Muscle of leg (tissue), 3 donors: ENCODE measurements at regions not wholly inside any gene's neighbourhood (a gene's known extent, or its start where the extent isn't known, plus 50 kb on each side); places are given as distances from the start of the nearest gene placed in this dataset.

Experiments
- DNase-seq: peaks from one replicate; pipeline ENCODE4 v3.0.0; 2013
- H3K27ac ChIP-seq: one replicate; pipeline ENCODE4 v1.5.1; 2013; ENCODE audit warnings: mild to moderate bottlenecking, low read length, control low read depth
- H3K27me3 ChIP-seq: one replicate; pipeline ENCODE4 v1.6.1; 2013; ENCODE audit warnings: low read length; ENCODE audit not compliant: control insufficient read depth, insufficient read depth
- H3K36me3 ChIP-seq: one replicate; pipeline ENCODE4 v1.6.1; 2013; ENCODE audit warnings: low read length; ENCODE audit not compliant: control insufficient read depth, insufficient read depth
- H3K4me1 ChIP-seq: one replicate; pipeline ENCODE4 v1.6.1; 2013; ENCODE audit warnings: low read length; ENCODE audit not compliant: control insufficient read depth, insufficient read depth
- H3K4me3 ChIP-seq: one replicate; pipeline ENCODE4 v1.5.1; 2013; ENCODE audit warnings: low read length, control low read depth
- H3K9me3 ChIP-seq: replicated peaks from 2 replicates; pipeline ENCODE4 v1.6.1; 2013; ENCODE audit warnings: low read depth, low read length; ENCODE audit not compliant: control insufficient read depth
- WGBS: methylation state at CpG from one replicate; pipeline ENCODE4 v1.1.5; 2013; ENCODE audit warnings: missing lambda C conversion rate; ENCODE audit not compliant: insufficient coverage; 5-methylcytosine and 5-hydroxymethylcytosine counted together

DNA sequence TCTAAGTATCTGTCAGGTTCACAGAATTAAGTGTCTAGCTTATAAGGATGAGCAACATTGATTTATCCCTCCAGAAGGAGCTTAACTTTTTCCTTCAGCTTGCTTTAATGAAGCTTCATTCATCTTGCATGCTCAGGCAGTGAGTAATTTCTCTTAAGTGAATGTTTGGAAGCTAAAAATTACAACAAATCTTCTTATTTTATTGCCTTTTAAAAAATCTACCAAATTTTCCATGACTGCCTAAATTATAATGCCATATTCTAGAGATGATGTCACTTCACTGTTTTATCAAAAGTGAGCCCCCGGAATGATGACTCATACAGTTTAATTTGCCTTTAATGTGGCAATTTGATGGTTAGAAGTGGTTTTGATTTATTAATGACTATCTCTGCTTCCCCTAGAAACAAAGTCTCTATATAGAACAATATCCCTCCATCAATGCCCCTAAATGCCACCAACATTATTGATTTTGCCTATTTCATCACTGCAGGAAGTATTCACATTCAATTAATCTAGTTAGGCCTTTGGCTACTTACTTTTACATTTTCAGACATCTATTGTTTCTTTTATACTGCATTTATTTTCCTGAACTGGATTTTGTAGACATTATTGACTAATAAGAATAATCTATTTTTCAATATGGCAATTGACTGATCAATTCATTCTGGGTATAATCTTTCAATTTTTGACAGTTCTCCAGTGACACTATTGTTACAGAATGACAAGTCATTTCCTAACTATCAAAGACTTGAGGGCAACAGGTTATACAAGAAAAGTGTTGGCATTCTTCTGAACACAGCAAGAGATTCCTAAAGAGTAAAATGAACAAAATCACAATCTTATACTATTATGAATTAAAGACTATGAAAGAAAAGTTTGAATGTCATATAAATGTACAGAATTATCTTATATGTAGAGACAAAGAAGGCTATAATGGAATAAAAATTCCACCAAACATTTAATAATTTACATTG lies 139.3 kb upstream of the ODAD2 start:
- H3K4me3 ChIP-seq = no peak overlapping the region
- H3K9me3 ChIP-seq = peaks cover 10% of the 10 kb centered on the region
- WGBS = no CpG with 5 or more reads among the region's 1 CpG
- no peaks in the 10 kb centered on the region for H3K36me3 ChIP-seq
- no peak overlapping the region for H3K27ac ChIP-seq
- no peaks in the 10 kb centered on the region for H3K4me1 ChIP-seq
- no peak for DNase-seq
- no peaks in the 10 kb centered on the region for H3K27me3 ChIP-seq

DNA sequence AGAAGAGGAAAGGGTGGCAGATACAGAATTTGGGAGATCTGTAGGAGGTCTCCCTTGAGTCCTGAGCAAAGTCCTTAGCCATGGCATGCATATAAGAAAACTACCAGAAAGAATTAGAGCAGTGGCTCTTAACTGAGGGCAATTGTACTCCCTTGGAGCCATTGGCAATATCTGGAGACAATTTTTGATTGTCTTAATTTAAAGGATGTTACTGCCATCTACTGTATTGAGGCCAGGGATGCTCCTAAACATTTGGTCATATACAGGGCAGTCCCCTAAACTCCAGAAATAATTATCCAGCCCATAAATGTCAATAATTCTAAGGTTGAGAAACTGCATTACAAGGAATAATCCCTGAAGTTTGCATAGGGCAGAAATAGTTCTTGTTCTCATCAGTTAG lies 136.4 kb upstream of the ODAD2 start:
- Histone ChIP-seq H3K27ac (no peak overlapping the region), H3K4me3 (no peak overlapping the region), H3K9me3 (peaks cover 14% of the 10 kb centered on the region), H3K36me3 (no peaks in the 10 kb centered on the region), H3K4me1 (no peaks in the 10 kb centered on the region), H3K27me3 (no peaks in the 10 kb centered on the region)
- no peak for DNase-seq

DNA sequence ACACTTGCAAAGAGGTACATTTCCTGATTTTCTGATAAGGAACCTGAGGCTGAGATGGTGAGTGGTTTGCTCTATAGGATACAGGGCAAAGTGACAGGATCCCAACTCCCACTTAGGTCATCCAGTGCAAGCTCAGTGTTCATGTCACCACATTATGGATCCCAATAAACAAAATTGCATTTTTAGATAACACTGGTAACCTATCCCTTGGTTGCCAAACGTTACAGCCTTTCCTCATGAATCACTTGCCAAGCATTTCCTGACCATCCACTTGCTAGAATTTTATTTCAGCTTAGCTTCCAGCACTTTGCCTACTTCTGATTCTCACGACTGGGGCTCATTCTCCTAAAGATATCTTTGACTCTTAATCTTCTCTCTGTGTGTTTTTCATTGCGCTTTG lies 131.4 kb upstream of the ODAD2 start:
- 0% methylated on average over 1 of the region's 3 CpGs for WGBS
- Histone ChIP-seq H3K36me3 (no peaks in the 10 kb centered on the region), H3K4me1 (no peaks in the 10 kb centered on the region), H3K4me3 (no peak overlapping the region), H3K27ac (no peak overlapping the region), H3K27me3 (no peaks in the 10 kb centered on the region), H3K9me3 (peaks cover 5% of the 10 kb centered on the region)
- no peak for DNase-seq

DNA sequence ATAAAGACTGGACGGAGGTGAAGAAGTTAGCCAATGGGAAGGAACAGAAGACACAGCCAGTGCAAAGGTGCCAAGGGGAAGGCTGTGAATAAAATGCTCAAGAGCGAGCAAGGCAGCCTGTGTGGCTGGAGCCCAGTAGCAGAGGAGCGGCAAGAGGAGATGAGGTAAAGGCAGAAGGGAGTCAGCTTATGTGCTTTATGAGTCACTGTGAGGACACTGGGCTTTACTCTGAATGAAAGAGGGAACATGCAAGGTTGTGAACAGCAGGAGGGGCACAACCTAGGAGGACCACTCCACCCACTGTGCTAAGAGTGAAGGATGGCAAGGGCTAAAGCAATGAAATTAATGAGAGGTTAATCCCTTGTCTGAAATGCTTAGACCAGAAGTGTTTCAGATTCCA lies 129.0 kb upstream of the ODAD2 start:
- Histone ChIP-seq H3K4me1 (no peaks in the 10 kb centered on the region), H3K4me3 (no peak overlapping the region), H3K27me3 (no peaks in the 10 kb centered on the region), H3K9me3 (peaks cover 2% of the 10 kb centered on the region), H3K27ac (no peak overlapping the region), H3K36me3 (no peaks in the 10 kb centered on the region)
- WGBS = 97% methylated on average over 3 of the region's 3 CpGs
- DNase-seq = no peak

DNA sequence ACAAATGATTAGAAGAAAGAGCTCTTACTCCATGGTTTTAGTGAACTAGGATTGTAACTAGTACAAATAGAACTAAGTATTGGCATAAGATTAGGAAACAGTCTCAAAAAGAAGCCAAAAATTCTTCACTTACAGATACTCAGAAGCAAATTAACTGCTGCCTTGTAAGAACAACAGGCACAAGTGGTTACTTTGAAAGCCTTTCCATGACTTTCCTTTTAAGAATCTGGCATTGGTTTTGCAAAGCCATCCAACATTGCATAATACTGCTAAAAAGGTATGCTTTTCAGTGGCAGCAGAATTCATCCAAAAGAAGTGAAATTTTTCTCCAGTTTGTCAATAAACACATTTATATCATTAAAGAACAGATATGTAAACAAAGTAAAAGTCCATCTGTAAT lies 126.8 kb upstream of the ODAD2 start:
- Histone ChIP-seq H3K27ac (no peak overlapping the region), H3K4me3 (no peak overlapping the region), H3K4me1 (no peaks in the 10 kb centered on the region), H3K36me3 (no peaks in the 10 kb centered on the region), H3K9me3 (no peaks in the 10 kb centered on the region), H3K27me3 (no peaks in the 10 kb centered on the region)
- DNase-seq = peak; percentile 82

DNA sequence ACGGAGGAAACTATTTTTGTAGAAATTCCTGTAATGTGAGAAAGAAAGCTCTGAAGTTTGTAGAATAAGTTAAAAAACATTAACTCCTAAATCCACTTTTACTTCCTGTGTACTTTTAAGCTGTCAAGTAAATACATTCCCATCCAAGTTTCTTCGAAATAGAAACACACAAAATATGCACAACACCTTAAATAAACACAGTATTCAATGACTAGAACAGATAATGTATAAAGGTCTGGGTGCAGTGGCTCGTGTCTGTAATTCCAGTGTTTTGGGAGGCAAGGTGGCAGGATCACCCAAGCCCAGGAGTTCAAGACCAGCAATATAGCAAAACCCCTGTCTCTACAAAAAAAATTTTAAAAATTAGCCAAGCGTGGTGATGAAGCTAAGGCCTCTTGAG lies 121.9 kb upstream of the ODAD2 start:
- no peaks in the 10 kb centered on the region for H3K27me3 ChIP-seq
- WGBS = no CpG with 5 or more reads among the region's 4 CpGs
- no peak overlapping the region for H3K27ac ChIP-seq
- no peak overlapping the region for H3K4me3 ChIP-seq
- no peaks in the 10 kb centered on the region for H3K4me1 ChIP-seq
- DNase-seq = no peak
- H3K9me3 ChIP-seq = no peaks in the 10 kb centered on the region
- H3K36me3 ChIP-seq = no peaks in the 10 kb centered on the region

DNA sequence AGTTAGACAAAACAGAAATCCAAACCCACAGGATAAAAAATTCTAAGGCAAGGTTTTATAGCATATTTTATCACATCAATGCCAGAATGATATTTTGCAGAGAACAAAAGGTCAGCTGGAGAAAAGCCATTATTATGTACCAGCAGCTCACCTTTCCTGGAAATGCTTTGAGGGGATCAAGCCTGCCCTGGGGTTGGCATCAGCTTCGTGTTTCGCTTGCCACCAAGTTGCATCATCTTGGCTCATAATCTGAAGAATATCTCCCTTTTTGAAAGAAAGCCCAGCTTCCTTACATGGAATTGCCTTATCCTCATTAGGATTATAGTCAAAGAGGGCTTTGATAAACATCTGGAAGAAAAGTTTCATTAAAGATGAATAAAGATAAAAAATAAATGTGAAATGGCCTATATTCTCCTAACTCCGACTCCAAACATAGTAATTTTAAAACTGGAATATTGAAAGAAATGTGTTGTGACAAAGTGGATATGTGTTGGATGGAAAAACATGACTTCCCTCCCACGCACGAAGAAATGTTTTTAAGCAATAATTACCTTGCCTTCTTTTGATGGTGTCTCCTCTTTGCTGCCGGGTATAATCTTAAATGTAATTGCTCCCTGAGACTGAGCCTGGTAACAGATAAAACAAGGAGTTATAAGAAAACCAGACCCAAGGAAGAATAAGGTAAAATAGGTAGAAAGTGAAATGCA lies 121.3 kb upstream of the ODAD2 start:
- no peaks in the 10 kb centered on the region for H3K27me3 ChIP-seq
- no peak overlapping the region for H3K4me3 ChIP-seq
- DNase-seq = peak; percentile 31
- no peak overlapping the region for H3K27ac ChIP-seq
- no CpG with 5 or more reads among the region's 6 CpGs for WGBS
- no peaks in the 10 kb centered on the region for H3K36me3 ChIP-seq
- H3K4me1 ChIP-seq = no peaks in the 10 kb centered on the region
- no peaks in the 10 kb centered on the region for H3K9me3 ChIP-seq

DNA sequence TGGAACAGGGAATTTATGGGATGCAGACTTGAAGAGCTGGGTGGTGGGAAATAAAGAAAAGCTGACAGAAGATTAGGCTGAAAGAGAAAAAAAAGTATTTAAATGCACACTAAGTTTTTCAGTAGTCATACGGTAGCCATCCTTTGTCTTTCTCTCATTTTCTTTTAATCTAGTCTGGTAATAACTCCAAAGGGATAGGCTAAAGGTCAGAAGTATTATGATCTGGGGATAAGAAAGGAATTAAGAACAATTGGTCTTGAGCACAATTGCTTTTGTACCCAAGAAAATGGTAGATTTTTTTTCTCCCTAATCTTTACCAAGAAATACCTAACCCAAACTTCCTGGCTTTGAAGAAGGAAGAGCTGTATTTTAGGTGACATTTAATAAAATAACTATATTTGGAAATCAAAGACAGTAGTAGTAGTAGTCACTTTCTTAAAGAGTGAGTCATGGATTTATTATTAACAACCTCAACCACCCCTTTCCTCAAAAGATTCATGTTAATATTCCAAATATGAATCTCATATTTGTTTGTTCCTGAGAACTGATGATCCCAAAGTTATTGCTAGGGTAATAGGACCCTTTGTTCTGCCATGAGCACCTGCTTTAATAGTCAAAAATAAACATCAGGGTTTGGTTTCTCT lies 120.2 kb upstream of the ODAD2 start:
- Histone ChIP-seq H3K4me1 (no peaks in the 10 kb centered on the region), H3K36me3 (no peaks in the 10 kb centered on the region), H3K4me3 (no peak overlapping the region), H3K27ac (no peak overlapping the region), H3K9me3 (no peaks in the 10 kb centered on the region), H3K27me3 (no peaks in the 10 kb centered on the region)
- WGBS = no CpG with 5 or more reads among the region's 1 CpG
- DNase-seq = no peak

DNA sequence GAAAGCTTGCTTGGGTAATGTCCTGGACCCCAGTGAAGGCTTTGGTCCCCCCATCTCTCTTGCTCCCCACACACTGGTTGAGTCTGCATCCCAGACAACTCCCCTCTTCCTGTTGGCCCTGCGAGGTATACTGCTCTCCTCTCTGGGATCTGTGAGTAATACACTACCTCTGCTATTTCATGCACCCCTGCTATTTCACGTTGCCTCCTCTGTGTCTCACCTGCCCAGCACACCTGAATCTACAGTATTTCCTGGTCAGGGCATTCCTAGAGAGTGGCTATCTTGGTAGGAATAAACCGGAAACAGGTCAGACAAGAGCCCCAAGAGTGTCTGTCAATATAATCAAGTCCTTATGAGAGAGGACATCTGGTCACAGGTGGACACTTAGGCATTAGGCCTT lies 114.3 kb upstream of the ODAD2 start:
- no peak for DNase-seq
- Histone ChIP-seq H3K4me3 (no peak overlapping the region), H3K36me3 (no peaks in the 10 kb centered on the region), H3K27ac (no peak overlapping the region), H3K4me1 (no peaks in the 10 kb centered on the region), H3K9me3 (no peaks in the 10 kb centered on the region), H3K27me3 (no peaks in the 10 kb centered on the region)
- 100% methylated on average over 1 of the region's 3 CpGs for WGBS

DNA sequence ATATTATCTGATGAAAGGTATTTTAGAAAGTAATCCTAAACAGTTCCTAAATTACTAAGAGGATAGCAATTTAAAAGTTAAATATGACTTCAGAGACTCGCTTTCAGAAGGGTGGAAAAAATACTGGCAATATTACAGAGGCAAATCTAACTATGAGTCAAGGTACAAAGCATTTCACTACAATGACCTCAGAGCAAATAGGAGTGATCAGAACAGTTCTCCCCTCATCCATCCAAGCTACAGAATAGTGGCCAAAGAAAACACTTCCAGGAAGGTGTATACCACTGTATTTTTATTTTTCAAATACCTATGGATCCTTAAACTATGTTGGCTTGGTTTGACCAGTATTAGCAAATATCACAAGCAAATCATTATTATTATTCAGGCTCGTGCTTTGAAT lies 112.8 kb upstream of the ODAD2 start:
- Histone ChIP-seq H3K9me3 (no peaks in the 10 kb centered on the region), H3K4me1 (no peaks in the 10 kb centered on the region), H3K27me3 (no peaks in the 10 kb centered on the region), H3K36me3 (no peaks in the 10 kb centered on the region), H3K27ac (no peak overlapping the region), H3K4me3 (no peak overlapping the region)
- no CpG with 5 or more reads among the region's 2 CpGs for WGBS
- DNase-seq = no peak
